ENCODE measurements at regions not wholly inside any gene's neighbourhood (a gene's known extent, or its start where the extent isn't known, plus 50 kb on each side); places are given as distances from the start of the nearest gene placed in this dataset.

GRCh38 chr21:41621513-41621912, 113.6 kb upstream of the TMPRSS2 start:
- Histone ChIP-seq H3K79me2 (ENCODE audit: low read length) (no peaks in the 10 kb centered on the region), H4K20me1 (ENCODE audit: insufficient read depth, low read length) (no peaks in the 10 kb centered on the region), H3K9me3 (ENCODE audit: insufficient read depth, low read length) (no peaks in the 10 kb centered on the region), H3K9ac (ENCODE audit: low read length) (no peak overlapping the region), H3K4me1 (ENCODE audit: low read length) (no peaks in the 10 kb centered on the region), H3K27me3 (ENCODE audit: low read depth, low read length) (peaks cover 16% of the 10 kb centered on the region), H3K4me3 (ENCODE audit: low read length) (no peak overlapping the region), H3K36me3 (replicated peaks; ENCODE audit: low read depth, low read length) (no peaks in the 10 kb centered on the region), H3K4me2 (ENCODE audit: low read length) (no peak overlapping the region), H2AFZ (ENCODE audit: low read depth, low read length) (no peak overlapping the region), H3K27ac (ENCODE audit: low read length) (no peak overlapping the region)
- TF ChIP-seq EZH2phosphoT487 (IDR thresholded peaks at IDR 0.05; ENCODE audit: low read depth) (no peak), CTCF (IDR thresholded peaks at IDR 0.05; ENCODE audit: low read depth, low read length) (no peak)

- no peaks in the 10 kb centered on the region for H3K4me1 ChIP-seq (ENCODE audit: low read length)
- H2AFZ ChIP-seq (ENCODE audit: low read depth, low read length): no peak overlapping the region
- H3K36me3 ChIP-seq (replicated peaks; ENCODE audit: low read depth, low read length): no peaks in the 10 kb centered on the region
- peaks cover 11% of the 10 kb centered on the region for H3K27me3 ChIP-seq (ENCODE audit: low read depth, low read length)
- H3K4me3 ChIP-seq (ENCODE audit: low read length): no peak overlapping the region
- no peak overlapping the region for H3K4me2 ChIP-seq (ENCODE audit: low read length)
- no peak overlapping the region for H3K27ac ChIP-seq (ENCODE audit: low read length)
- no peak overlapping the region for H3K9ac ChIP-seq (ENCODE audit: low read length)
- no peaks in the 10 kb centered on the region for H3K9me3 ChIP-seq (ENCODE audit: insufficient read depth, low read length)
- no peak for TF ChIP-seq EZH2phosphoT487 (IDR thresholded peaks at IDR 0.05; ENCODE audit: low read depth)
- TF ChIP-seq CTCF (IDR thresholded peaks at IDR 0.05; ENCODE audit: low read depth, low read length): no peak
- H3K79me2 ChIP-seq (ENCODE audit: low read length): no peaks in the 10 kb centered on the region
- H4K20me1 ChIP-seq (ENCODE audit: insufficient read depth, low read length): no peaks in the 10 kb centered on the region
Observed at GRCh38 chr21:41620982-41621381, 113.0 kb upstream of the TMPRSS2 start.

GRCh38 chr21:41620541-41620940, 112.6 kb upstream of the TMPRSS2 start:
- H3K9me3 ChIP-seq (ENCODE audit: insufficient read depth, low read length): no peaks in the 10 kb centered on the region

GRCh38 chr21:41616031-41616591, 108.2 kb upstream of the TMPRSS2 start:
- no peaks in the 10 kb centered on the region for H4K20me1 ChIP-seq (ENCODE audit: insufficient read depth, low read length)
- no peak overlapping the region for H3K27ac ChIP-seq (ENCODE audit: low read length)
- TF ChIP-seq EZH2phosphoT487 (IDR thresholded peaks at IDR 0.05; ENCODE audit: low read depth): no peak
- no peak for TF ChIP-seq CTCF (IDR thresholded peaks at IDR 0.05; ENCODE audit: low read depth, low read length)
- H2AFZ ChIP-seq (ENCODE audit: low read depth, low read length): no peak overlapping the region
- H3K27me3 ChIP-seq (ENCODE audit: low read depth, low read length): no peaks in the 10 kb centered on the region; the same call in 1 of the 2 replicates
- no peaks in the 10 kb centered on the region for H3K36me3 ChIP-seq (replicated peaks; ENCODE audit: low read depth, low read length)
- no peaks in the 10 kb centered on the region for H3K4me1 ChIP-seq (ENCODE audit: low read length)
- H3K4me2 ChIP-seq (ENCODE audit: low read length): no peak overlapping the region
- H3K9me3 ChIP-seq (ENCODE audit: insufficient read depth, low read length): no peaks in the 10 kb centered on the region
- H3K79me2 ChIP-seq (ENCODE audit: low read length): no peaks in the 10 kb centered on the region
- no peak overlapping the region for H3K9ac ChIP-seq (ENCODE audit: low read length)
- no peak overlapping the region for H3K4me3 ChIP-seq (ENCODE audit: low read length)

More at GRCh38 chr21:41620541-41620940, 112.6 kb upstream of the TMPRSS2 start:
- TF ChIP-seq EZH2phosphoT487 (IDR thresholded peaks at IDR 0.05; ENCODE audit: low read depth) (no peak), CTCF (IDR thresholded peaks at IDR 0.05; ENCODE audit: low read depth, low read length) (no peak)
- Histone ChIP-seq H3K4me3 (ENCODE audit: low read length) (no peak overlapping the region), H2AFZ (ENCODE audit: low read depth, low read length) (no peak overlapping the region), H4K20me1 (ENCODE audit: insufficient read depth, low read length) (no peaks in the 10 kb centered on the region), H3K27ac (ENCODE audit: low read length) (no peak overlapping the region), H3K36me3 (replicated peaks; ENCODE audit: low read depth, low read length) (no peaks in the 10 kb centered on the region), H3K27me3 (ENCODE audit: low read depth, low read length) (peaks cover 10% of the 10 kb centered on the region), H3K79me2 (ENCODE audit: low read length) (no peaks in the 10 kb centered on the region), H3K9ac (ENCODE audit: low read length) (no peak overlapping the region), H3K4me1 (ENCODE audit: low read length) (no peaks in the 10 kb centered on the region), H3K4me2 (ENCODE audit: low read length) (no peak overlapping the region)
